Activated CD4-positive, alpha-beta T cell treated with anti-CD3 and anti-CD28 coated beads, Interleukin-2, amount 10 ng/mL, durations not matched to agents 7 days and 5 days (primary cell): ENCODE measurements at regions not wholly inside any gene's neighbourhood (a gene's known extent, or its start where the extent isn't known, plus 50 kb on each side); places are given as distances from the start of the nearest gene placed in this dataset.

Experiments used
- CTCF ChIA-PET: fragments of 350-600 bp; sonication (Branson Sonifier 250); formaldehyde crosslinking; loops from one replicate; lab custom pipeline; 2021; ENCODE audit warnings: antibody characterized with exemption; lab: Charles Lee
- POLR2A ChIA-PET: fragments of 350-600 bp; sonication (Branson Sonifier 250); formaldehyde crosslinking; loops from one replicate; lab custom pipeline; 2021; ENCODE audit warnings: antibody characterized with exemption; lab: Charles Lee
- DNase-seq: peaks from one replicate; pipeline ENCODE4 v3.0.0-alpha.2; 2020
- H3K27ac Mint-ChIP-seq: one replicate; pipeline ENCODE4 v1.8.0; 2021; ENCODE audit warnings: mild to moderate bottlenecking, moderate library complexity, mixed read lengths
- H3K27me3 Mint-ChIP-seq: one replicate; pipeline ENCODE4 v1.8.0; 2021; ENCODE audit warnings: mixed read lengths
- H3K36me3 Mint-ChIP-seq: one replicate; pipeline ENCODE4 v1.8.0; 2021; ENCODE audit warnings: low read depth, mixed read lengths
- H3K4me1 Mint-ChIP-seq: one replicate; pipeline ENCODE4 v1.8.0; 2021; ENCODE audit warnings: mixed read lengths
- H3K4me3 Mint-ChIP-seq: one replicate; pipeline ENCODE4 v1.8.0; 2021; ENCODE audit warnings: mild to moderate bottlenecking, moderate library complexity, mixed read lengths
- H3K9me3 Mint-ChIP-seq: one replicate; pipeline ENCODE4 v1.8.0; 2021; ENCODE audit warnings: mixed read lengths

DNA sequence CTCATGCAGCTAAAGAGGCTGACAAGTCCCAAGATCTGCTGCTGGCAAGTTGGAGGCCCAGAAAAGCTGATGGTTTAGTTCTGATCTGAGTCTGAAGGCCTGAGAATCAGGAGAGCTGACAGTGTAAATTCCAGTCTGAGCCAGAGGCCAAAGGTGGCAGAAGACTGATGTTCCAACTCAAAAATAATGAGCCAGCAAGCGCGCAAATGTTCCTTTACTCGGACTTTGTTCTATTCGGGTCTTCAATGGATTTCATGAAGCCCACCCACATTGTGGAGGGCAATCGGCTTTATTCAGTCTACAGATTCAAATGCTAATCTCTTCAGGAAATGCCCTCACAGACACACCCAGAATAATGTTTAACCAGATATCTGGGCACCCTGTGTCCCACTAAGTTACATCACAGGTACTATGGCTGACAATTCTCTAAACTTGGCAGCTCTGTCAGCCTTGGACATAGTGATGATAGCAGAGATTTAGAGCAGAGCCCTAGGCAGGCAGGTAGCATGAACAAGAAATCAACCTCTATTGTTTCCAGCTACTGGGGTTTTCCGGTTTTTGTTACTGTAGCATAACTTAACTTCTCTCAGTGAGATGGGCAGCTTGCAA, 318.5 kb downstream of the HRH4 start:
- H3K9me3 Mint-ChIP-seq = no peaks in the 10 kb centered on the region
- no peak overlapping the region for H3K4me3 Mint-ChIP-seq
- no peaks in the 10 kb centered on the region for H3K36me3 Mint-ChIP-seq
- no peaks in the 10 kb centered on the region for H3K27me3 Mint-ChIP-seq
- POLR2A ChIA-PET = no interaction called here
- H3K27ac Mint-ChIP-seq = no peak overlapping the region
- no peaks in the 10 kb centered on the region for H3K4me1 Mint-ChIP-seq
- CTCF ChIA-PET = no interaction called here
- no peak for DNase-seq

DNA sequence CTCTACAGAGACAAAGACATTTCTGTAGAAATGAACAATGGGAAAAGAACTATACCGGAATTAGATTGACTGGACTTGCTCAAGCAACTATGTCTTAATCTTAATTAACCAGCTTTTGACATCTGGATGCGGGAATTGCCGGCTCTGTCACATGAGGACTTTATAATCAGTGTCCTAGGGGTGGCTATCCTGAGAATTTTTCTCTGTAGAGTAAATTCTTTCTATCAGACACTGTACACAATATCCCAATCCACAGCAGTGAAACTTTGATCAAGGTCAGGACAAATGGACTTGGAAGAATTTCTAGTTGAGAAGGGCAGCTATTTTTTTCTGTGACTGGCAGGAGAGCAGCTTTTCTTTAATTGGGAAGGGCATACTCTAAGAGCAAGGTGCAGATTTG, 322.1 kb downstream of the HRH4 start:
- Mint-ChIP-seq H3K9me3 (no peaks in the 10 kb centered on the region), H3K4me3 (no peak overlapping the region), H3K4me1 (no peaks in the 10 kb centered on the region), H3K36me3 (no peaks in the 10 kb centered on the region), H3K27me3 (no peaks in the 10 kb centered on the region), H3K27ac (no peak overlapping the region)
- CTCF ChIA-PET = no interaction called here
- POLR2A ChIA-PET = no interaction called here
- DNase-seq = no peak

DNA sequence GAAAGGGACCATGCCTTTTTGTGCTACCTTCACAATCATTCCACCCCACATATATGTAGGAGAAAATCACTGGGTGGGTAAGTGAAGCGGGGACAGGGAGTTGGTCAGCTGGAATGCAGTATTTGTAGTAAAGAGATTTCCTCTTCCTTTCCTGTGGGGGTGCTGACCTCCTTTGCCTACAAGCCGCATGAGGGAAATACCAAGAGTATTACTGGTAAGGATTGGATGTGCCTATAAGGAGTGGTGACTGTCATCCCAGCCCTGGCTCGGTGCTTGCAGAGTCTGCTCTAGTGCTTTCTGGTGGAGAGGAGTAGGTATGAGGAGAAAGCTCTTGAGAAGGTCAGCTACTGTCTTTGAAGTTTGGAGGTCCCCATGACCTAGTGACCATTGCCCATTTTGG, 324.6 kb downstream of the HRH4 start:
- H3K4me3 Mint-ChIP-seq = no peak overlapping the region
- no peaks in the 10 kb centered on the region for H3K36me3 Mint-ChIP-seq
- no peaks in the 10 kb centered on the region for H3K4me1 Mint-ChIP-seq
- CTCF ChIA-PET = interaction anchor here (2.0 kb wide), 1 partner anchor 17 kb away, joined by 4 read pairs; no protein-coding TSS in a partner anchor
- POLR2A ChIA-PET = no interaction called here
- H3K9me3 Mint-ChIP-seq = peaks cover 2% of the 10 kb centered on the region
- H3K27me3 Mint-ChIP-seq = no peaks in the 10 kb centered on the region
- DNase-seq = no peak
- H3K27ac Mint-ChIP-seq = no peak overlapping the region

DNA sequence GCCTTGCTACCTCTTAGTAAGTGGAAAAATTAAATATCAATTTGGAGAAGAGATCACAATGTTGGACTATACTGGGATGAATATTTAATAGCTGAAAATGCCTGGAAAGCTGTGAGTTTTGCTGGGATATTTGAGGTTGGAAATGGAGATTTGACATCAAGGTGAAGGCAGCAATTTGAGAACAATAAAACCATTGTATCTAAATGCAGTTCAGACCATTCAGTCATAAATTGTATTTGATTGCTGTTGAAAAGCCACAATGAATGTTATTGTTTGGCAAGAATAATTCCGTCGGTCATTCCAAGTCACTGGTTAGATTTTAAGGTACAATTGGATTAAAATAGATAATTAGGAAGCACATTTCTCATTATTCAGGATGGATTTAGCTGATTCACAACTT, 325.6 kb downstream of the HRH4 start:
- peaks cover 2% of the 10 kb centered on the region for H3K9me3 Mint-ChIP-seq
- no peaks in the 10 kb centered on the region for H3K36me3 Mint-ChIP-seq
- H3K27me3 Mint-ChIP-seq = no peaks in the 10 kb centered on the region
- POLR2A ChIA-PET = no interaction called here
- no peak overlapping the region for H3K27ac Mint-ChIP-seq
- H3K4me1 Mint-ChIP-seq = no peaks in the 10 kb centered on the region
- no peak for DNase-seq
- no peak overlapping the region for H3K4me3 Mint-ChIP-seq
- CTCF ChIA-PET = interaction anchor here (2.0 kb wide), 1 partner anchor 18 kb away, joined by 4 read pairs; no protein-coding TSS in a partner anchor

DNA sequence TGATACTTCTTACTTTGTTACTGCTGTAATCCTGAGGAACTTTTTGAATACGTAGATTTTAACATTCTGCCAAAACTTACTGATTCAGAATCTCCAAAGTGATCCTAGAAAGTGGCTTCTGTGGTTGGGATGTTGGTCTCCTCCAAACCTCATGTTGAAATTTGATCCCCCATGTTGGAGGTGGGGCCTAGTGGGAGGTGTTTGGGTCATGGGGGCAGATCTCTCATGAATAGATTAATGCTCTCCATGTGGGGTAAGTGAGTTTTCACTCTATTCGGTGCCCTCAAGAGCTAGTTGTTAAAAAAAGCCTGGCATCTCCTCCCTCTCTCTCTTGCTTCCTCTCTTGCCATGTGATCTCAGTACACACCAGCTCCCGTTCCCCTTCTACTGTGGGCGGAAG, 329.9 kb downstream of the HRH4 start:
- H3K36me3 Mint-ChIP-seq = no peaks in the 10 kb centered on the region
- peaks cover 2% of the 10 kb centered on the region for H3K9me3 Mint-ChIP-seq
- no peaks in the 10 kb centered on the region for H3K27me3 Mint-ChIP-seq
- ChIA-PET POLR2A (no interaction called here), CTCF (no interaction called here)
- H3K4me1 Mint-ChIP-seq = no peaks in the 10 kb centered on the region
- no peak overlapping the region for H3K4me3 Mint-ChIP-seq
- no peak for DNase-seq
- H3K27ac Mint-ChIP-seq = no peak overlapping the region

DNA sequence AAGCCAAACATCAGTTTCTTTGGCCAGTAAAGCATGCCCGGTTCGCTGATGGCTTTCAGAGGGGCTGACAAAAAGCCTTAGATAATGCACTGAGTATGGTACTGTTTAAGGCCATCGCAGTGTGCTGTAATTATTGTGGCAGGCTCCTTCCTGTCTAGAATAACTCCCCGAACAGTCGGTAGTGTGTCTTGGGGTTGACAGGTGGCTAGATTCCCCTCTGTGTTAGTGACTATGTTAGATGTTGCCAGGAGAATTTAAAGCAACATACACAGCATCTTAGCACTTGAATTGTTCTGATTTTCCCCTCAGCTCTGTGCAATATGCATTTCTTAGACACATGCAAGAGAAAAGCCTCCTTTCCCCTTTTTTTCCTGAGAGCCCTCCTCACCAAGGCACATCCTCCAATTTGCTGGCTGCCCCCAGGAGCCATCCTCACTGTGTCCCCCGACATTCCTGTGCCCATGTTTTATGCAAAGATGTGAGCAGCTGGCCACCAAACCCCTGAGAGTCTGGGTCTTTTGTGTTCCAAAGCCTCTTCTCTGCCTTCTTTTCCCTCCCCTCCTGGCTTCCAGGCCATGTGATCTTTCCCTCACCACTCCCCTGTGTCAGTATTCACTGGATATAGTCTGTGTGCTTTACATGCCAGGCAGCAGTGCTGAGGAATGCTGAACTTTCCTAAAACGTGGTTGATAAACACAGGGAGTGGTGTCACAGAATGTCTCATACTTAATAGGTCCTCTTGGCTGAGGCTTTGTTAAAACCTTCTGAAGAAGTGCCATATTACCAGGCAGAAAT, 331.5 kb downstream of the HRH4 start:
- Mint-ChIP-seq H3K4me1 (no peaks in the 10 kb centered on the region), H3K9me3 (peaks cover 2% of the 10 kb centered on the region), H3K36me3 (no peaks in the 10 kb centered on the region), H3K4me3 (no peak overlapping the region), H3K27me3 (no peaks in the 10 kb centered on the region), H3K27ac (no peak overlapping the region)
- ChIA-PET CTCF (no interaction called here), POLR2A (no interaction called here)
- no peak for DNase-seq

DNA sequence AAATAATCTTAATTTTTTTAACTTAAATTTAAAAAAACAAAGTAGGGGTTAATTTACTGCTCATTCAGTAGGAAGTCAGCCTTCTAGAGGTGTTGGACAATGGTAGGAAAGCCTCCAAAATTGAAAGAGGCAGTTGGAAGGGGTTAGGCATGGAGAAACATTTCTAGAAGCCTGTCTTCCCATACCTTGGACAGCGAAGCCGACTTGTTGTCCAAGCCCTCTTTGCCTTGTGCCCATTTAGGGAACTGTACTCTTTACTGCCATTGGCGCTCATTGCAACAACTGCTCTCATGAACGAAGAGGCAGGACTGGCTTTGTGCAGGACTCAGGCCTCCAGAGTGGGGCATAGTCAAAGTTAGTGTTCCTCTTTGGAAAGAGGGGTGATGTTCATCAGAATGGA, 333.3 kb downstream of the HRH4 start:
- H3K36me3 Mint-ChIP-seq = no peaks in the 10 kb centered on the region
- CTCF ChIA-PET = no interaction called here
- POLR2A ChIA-PET = no interaction called here
- no peaks in the 10 kb centered on the region for H3K27me3 Mint-ChIP-seq
- no peak overlapping the region for H3K4me3 Mint-ChIP-seq
- no peak overlapping the region for H3K27ac Mint-ChIP-seq
- H3K4me1 Mint-ChIP-seq = no peaks in the 10 kb centered on the region
- H3K9me3 Mint-ChIP-seq = peaks cover 1% of the 10 kb centered on the region
- DNase-seq = no peak

DNA sequence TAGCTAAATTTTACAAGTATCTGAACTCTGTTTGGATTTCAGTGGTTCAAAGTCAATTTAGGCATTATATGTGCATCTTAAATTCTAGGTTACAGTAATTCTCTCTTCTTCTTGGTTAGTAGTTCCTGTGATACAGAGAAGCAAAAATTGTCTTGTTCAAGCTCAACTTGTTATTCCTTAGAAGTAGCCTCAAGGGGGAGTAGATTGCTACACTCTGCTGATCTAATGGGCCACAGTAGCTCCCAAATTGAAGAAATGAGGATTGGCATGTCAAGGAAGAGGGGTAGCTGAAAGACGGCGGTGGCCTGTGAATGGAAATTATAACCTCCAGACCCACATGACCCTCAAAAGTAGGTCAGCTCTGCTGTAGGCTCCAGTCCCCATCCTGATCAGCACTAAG, 334.7 kb downstream of the HRH4 start:
- Mint-ChIP-seq H3K27ac (no peak overlapping the region), H3K4me1 (no peaks in the 10 kb centered on the region), H3K9me3 (no peaks in the 10 kb centered on the region), H3K36me3 (no peaks in the 10 kb centered on the region), H3K4me3 (no peak overlapping the region), H3K27me3 (peaks cover 2% of the 10 kb centered on the region)
- ChIA-PET CTCF (no interaction called here), POLR2A (no interaction called here)
- no peak for DNase-seq

DNA sequence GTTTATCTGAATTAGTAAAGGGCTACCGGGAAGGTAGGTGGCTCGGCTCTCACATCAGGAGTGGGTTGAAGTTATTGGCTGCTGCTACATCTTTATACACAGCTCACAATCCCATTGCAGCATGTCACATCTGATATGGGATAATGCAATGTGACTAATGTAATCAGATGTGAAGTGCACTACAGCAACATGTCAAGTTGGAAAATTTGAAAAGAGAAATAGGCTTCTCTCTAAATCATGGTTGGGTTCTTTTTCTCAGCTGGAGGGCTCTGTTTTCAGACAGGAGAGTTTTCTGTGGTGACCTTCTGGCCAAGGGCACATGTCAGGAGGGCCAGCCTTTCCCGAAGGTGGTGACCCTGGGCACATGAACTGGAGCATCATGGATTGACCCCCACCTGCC, 337.5 kb downstream of the HRH4 start:
- H3K27ac Mint-ChIP-seq = no peak overlapping the region
- H3K4me1 Mint-ChIP-seq = no peaks in the 10 kb centered on the region
- ChIA-PET CTCF (no interaction called here), POLR2A (no interaction called here)
- H3K36me3 Mint-ChIP-seq = no peaks in the 10 kb centered on the region
- no peaks in the 10 kb centered on the region for H3K9me3 Mint-ChIP-seq
- H3K27me3 Mint-ChIP-seq = peaks cover 2% of the 10 kb centered on the region
- no peak overlapping the region for H3K4me3 Mint-ChIP-seq
- no peak for DNase-seq

DNA sequence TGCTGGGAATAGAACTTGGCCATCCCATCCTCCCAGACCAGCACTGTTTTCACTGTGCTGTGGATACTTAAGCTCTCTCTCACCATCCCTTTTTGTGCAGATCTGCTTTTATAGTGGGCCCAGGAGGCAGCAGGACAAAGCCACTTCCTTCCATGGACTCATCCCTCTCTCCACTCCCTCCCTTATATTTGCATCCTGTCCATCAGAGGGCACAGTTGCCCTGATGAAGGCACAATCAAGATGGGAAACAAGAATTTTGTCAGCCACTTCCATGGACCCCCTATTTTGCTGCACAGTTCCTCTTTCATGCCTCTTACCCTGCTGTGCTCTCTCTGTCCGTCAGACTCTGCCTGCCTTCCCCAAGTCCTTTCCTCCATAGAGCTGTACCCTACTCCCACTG, 338.7 kb downstream of the HRH4 start:
- POLR2A ChIA-PET = no interaction called here
- no peak overlapping the region for H3K27ac Mint-ChIP-seq
- H3K27me3 Mint-ChIP-seq = peaks cover 2% of the 10 kb centered on the region
- no peaks in the 10 kb centered on the region for H3K4me1 Mint-ChIP-seq
- CTCF ChIA-PET = no interaction called here
- H3K9me3 Mint-ChIP-seq = no peaks in the 10 kb centered on the region
- no peak overlapping the region for H3K4me3 Mint-ChIP-seq
- no peaks in the 10 kb centered on the region for H3K36me3 Mint-ChIP-seq
- DNase-seq = no peak

DNA sequence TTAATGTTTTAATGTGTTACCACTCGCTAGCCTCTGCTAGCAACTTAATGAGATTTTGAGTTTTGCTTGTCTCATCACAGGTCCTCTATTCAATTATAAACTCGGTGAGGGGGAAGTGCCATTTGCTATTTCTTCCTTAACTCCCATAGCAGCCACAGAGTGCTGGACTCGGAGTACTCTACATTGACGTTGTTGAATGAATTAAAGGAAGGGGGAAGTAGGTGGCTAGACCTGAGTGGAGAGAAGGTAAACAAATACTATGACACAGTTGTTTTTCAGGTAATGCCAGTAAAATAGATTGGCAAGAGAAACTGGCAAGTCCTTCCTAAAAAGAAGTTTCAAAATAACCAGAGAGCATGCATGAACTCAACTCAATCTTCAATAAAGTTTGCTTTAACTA, 339.3 kb downstream of the HRH4 start:
- no peaks in the 10 kb centered on the region for H3K4me1 Mint-ChIP-seq
- ChIA-PET POLR2A (no interaction called here), CTCF (no interaction called here)
- H3K27ac Mint-ChIP-seq = no peak overlapping the region
- H3K9me3 Mint-ChIP-seq = no peaks in the 10 kb centered on the region
- peaks cover 2% of the 10 kb centered on the region for H3K27me3 Mint-ChIP-seq
- H3K4me3 Mint-ChIP-seq = no peak overlapping the region
- H3K36me3 Mint-ChIP-seq = no peaks in the 10 kb centered on the region
- no peak for DNase-seq

DNA sequence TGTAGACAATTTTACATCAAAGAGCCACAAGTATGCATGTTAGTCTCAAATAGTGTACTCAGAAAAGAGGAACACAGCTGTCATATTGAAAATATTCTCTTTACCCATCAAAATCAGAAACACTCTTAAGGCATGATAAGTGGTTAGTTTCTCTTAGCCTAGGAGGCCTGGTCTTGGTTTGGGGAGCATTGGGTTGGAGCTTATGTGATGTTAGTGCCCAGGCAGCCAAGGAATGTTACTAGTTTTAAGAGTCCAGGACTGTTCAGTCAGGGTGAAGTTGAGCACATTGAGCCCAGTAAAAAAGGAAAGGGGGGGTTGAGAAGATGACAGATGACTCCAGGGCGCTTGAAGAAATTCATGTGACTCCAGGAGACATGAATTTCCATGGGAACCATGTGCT, 340.6 kb downstream of the HRH4 start:
- Mint-ChIP-seq H3K27ac (no peak overlapping the region), H3K9me3 (no peaks in the 10 kb centered on the region), H3K4me3 (no peak overlapping the region), H3K27me3 (peaks cover 2% of the 10 kb centered on the region), H3K36me3 (no peaks in the 10 kb centered on the region), H3K4me1 (no peaks in the 10 kb centered on the region)
- ChIA-PET POLR2A (no interaction called here), CTCF (interaction anchor here (1.2 kb wide), 1 partner anchor 12 kb away, joined by 3 read pairs; no protein-coding TSS in a partner anchor)
- no peak for DNase-seq

DNA sequence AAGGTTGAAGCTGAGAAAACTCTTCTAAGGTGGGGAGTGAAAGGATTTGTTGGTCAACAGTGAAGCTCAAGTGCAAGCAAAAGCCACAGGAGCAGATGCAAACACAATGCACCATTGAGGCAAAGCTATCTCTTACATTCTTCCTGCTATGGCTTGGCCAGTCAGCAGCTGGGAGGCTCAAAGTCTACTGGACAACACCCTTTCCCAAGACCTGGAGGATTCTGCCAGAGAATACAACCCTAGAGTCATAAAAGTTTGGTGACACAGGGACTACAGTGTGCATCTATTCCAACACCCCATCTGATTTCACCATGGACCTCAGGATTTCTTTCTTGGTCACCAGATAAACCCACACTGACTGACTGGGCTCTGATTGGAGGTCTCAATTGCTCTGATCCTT, 342.0 kb downstream of the HRH4 start:
- ChIA-PET POLR2A (no interaction called here), CTCF (no interaction called here)
- H3K4me3 Mint-ChIP-seq = no peak overlapping the region
- peaks cover 2% of the 10 kb centered on the region for H3K27me3 Mint-ChIP-seq
- H3K4me1 Mint-ChIP-seq = no peaks in the 10 kb centered on the region
- DNase-seq = no peak
- no peaks in the 10 kb centered on the region for H3K9me3 Mint-ChIP-seq
- no peaks in the 10 kb centered on the region for H3K36me3 Mint-ChIP-seq
- H3K27ac Mint-ChIP-seq = no peak overlapping the region

DNA sequence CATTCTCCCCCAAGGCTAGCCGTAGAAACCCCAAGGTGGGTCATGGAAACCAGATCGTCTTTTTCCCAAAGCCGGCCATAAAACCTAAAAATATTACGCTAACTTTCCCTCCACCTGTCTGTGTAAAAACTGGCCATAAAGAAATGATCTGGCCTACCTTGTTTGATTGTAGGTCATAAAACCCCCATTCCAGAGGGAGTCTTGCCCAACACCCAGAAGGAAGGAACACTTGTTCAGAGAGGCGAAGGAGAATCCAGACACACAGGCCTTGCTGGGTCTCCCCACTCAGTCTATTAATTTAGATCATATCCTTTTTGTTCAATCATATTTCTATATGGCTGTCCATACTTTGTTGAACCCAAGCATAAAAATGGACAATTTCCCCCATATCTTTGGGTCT, 344.7 kb downstream of the HRH4 start:
- no peaks in the 10 kb centered on the region for H3K4me1 Mint-ChIP-seq
- CTCF ChIA-PET = no interaction called here
- H3K27me3 Mint-ChIP-seq = no peaks in the 10 kb centered on the region
- no peaks in the 10 kb centered on the region for H3K9me3 Mint-ChIP-seq
- POLR2A ChIA-PET = no interaction called here
- no peak overlapping the region for H3K27ac Mint-ChIP-seq
- H3K36me3 Mint-ChIP-seq = no peaks in the 10 kb centered on the region
- H3K4me3 Mint-ChIP-seq = no peak overlapping the region
- no peak for DNase-seq
